ENCODE measurements at regions not wholly inside any gene's neighbourhood (a gene's known extent, or its start where the extent isn't known, plus 50 kb on each side); places are given as distances from the start of the nearest gene placed in this dataset.
A peak's percentile ranks its signal among the peaks of the same experiment; 100 is the strongest.
"Not testable (repeated sequence)": the region's sequence is repeated elsewhere in the genome, so short reads cannot be mapped to it uniquely, and the experiment has no call there.

DNA sequence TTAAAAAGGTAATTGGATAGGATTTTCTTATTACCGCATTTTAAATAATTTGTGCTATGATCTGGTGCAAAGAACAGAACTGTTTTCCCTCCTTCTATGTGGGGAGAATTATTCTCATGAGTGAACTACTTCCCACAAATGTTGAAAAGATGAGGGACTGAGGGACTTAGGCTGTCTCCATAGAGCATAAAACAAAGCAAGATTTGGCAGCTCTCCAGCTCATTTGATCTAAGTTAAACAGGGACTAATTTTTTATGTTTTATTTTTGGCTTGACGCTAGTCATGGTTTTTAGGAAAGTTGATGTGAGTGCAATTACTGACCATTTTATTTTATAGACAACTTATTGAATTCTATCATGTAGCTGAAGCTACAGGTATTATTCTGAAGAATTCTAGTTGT is 362.3 kb downstream of the HLX start:
- H3K4me3 ChIP-seq (ENCODE audit: low read depth, low read length) = no peak overlapping the region
- no peak for DNase-seq (ENCODE audit: low read depth)
- TF ChIP-seq, protein P1, sequence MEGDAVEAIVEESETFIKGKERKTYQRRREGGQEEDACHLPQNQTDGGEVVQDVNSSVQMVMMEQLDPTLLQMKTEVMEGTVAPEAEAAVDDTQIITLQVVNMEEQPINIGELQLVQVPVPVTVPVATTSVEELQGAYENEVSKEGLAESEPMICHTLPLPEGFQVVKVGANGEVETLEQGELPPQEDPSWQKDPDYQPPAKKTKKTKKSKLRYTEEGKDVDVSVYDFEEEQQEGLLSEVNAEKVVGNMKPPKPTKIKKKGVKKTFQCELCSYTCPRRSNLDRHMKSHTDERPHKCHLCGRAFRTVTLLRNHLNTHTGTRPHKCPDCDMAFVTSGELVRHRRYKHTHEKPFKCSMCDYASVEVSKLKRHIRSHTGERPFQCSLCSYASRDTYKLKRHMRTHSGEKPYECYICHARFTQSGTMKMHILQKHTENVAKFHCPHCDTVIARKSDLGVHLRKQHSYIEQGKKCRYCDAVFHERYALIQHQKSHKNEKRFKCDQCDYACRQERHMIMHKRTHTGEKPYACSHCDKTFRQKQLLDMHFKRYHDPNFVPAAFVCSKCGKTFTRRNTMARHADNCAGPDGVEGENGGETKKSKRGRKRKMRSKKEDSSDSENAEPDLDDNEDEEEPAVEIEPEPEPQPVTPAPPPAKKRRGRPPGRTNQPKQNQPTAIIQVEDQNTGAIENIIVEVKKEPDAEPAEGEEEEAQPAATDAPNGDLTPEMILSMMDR (IDR thresholded peaks at IDR 0.05; ENCODE audit: insufficient read depth, low read length) = no peak

DNA sequence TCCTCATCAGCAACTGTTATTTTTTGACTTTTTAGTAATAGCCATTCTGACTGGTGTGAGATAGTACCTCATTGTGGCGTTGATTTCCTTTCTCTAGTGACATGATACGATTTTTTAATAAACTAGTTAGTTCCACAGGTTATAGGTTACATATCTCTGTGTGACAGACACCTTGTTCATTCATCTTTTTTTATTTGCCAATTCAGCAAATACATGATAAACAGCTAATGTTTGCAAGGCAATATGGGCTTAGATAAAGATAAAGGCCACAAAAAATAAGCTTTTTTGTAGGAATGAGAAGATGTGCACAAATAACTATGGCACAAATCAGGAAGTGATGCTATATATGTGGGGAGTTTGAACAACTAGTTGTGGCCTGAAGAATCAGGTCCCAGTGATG is 366.8 kb downstream of the HLX start:
- TF ChIP-seq, protein P1 (IDR thresholded peaks at IDR 0.05; ENCODE audit: insufficient read depth, low read length) = no peak
- no peak overlapping the region for H3K4me3 ChIP-seq (ENCODE audit: low read depth, low read length)
- DNase-seq (ENCODE audit: low read depth) = no peak

DNA sequence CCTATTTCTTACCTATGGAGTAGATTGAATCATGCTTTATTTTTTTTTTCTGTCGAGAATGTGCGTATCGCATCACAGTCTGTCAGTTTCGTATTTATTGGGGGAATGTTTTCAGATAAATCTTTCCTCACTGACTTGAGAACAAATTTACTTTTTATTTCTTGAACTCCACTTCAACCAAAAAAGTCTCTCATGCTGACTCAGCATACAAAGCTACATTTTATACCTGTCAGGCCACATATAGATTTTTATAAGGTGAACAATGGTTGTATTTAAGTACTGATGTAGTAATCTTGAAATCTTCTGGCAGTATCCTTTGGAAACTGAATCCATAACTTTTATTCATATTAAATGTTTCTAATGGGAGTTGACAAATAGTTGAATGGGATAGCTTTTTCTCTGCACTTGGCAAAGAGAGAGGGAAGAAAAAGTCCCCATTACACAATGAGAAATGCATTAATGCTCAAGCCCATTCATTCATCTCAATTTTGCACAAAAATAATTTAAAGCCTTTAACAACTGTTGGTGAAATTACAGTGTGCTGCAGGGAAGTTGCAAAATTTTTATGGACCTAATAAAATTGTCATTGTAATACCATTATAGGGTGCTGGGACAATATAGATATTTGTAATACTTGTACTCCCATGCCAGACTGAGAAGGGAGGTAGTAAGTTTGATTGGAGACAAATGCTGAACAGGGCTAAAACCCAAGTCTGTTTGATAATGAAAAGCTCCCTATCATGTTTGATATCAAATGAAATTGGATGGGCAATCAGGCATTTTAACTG is 367.6 kb downstream of the HLX start:
- TF ChIP-seq, protein P1 (IDR thresholded peaks at IDR 0.05; ENCODE audit: insufficient read depth, low read length) = no peak
- H3K4me3 ChIP-seq (ENCODE audit: low read depth, low read length) = no peak overlapping the region
- no peak for DNase-seq (ENCODE audit: low read depth)

DNA sequence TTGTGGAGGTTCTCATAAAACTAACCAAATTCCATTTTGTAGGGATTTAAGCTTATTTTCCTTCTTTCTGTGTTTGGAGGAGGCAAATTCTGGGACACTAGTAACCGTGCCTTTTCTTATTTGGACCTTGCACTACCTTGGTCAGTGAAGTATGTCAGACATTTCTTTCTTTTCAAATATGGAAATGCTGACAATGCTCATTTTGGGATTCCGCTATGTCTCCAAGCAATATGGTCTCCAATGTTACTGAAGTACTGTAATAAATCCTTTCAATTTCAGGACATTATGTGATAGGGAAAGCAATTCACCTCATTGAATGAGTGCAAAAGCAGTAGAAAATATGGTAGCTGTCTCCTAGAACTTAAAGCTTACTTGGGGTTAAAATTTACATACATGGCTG is 372.3 kb downstream of the HLX start:
- DNase-seq (ENCODE audit: low read depth) = no peak
- no peak overlapping the region for H3K4me3 ChIP-seq (ENCODE audit: low read depth, low read length)
- TF ChIP-seq, protein P1 (IDR thresholded peaks at IDR 0.05; ENCODE audit: insufficient read depth, low read length) = no peak

DNA sequence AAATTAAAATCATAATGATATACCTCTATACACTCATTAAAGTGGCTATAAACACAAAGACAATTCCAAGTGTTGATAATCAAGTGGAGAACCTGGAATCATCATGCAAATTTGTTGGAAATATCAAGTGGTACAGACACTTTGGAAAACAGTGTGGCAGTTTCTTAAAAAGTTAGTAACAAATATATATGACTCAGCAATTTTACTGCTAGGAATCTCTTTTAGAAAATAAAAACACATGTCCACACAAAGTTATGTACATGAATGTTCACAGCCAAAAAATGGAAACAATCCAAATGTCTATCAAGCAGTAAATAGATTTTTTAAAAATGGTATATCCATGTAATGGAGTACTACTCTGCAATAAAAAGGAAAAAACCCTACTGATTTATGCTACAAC is 375.6 kb downstream of the HLX start:
- no peak overlapping the region for H3K4me3 ChIP-seq (ENCODE audit: low read depth, low read length)
- TF ChIP-seq, protein P1 (IDR thresholded peaks at IDR 0.05; ENCODE audit: insufficient read depth, low read length) = no peak
- no peak for DNase-seq (ENCODE audit: low read depth)

DNA sequence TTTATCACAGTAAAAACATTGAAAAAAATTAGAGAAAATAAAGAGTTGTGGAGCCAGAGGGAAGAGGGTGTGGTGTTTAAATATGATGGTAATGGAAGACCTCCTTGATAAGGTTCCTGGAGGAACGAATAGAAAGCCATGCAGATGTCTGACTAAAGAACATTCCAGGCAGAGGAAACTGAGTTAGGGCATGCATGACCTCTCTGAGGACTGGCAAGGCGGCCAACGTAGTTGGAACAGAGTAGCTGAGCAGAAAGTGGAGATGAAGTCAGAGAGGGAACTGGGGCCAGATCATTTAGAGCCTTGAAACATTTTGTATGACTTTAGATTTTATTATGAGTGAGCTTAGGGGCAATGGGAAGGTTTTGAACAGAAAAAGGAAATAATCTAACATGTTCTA is 377.5 kb downstream of the HLX start:
- TF ChIP-seq, protein P1 (IDR thresholded peaks at IDR 0.05; ENCODE audit: insufficient read depth, low read length) = no peak
- DNase-seq (ENCODE audit: low read depth) = peak; percentile 0
- no peak overlapping the region for H3K4me3 ChIP-seq (ENCODE audit: low read depth, low read length)

DNA sequence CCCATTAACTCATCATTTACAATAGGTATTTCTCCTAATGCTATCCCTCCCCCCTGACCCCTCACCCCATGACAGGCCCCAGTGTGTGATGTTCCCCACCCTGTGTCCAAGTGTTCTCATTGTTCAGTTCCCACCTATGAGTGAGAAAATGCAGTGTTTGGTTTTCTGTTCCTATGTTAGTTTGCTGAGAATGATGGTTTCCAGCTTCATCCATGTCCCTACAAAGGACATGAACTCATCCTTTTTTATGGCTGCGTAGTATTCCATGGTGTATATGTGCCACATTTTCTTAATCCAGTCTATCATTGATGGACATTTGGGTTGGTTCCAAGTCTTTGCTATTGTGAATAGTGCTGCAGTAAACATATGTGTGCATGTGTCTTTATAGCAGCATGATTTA is 378.3 kb downstream of the HLX start:
- not testable (repeated sequence) for H3K4me3 ChIP-seq (ENCODE audit: low read depth, low read length); DNase-seq (ENCODE audit: low read depth)

DNA sequence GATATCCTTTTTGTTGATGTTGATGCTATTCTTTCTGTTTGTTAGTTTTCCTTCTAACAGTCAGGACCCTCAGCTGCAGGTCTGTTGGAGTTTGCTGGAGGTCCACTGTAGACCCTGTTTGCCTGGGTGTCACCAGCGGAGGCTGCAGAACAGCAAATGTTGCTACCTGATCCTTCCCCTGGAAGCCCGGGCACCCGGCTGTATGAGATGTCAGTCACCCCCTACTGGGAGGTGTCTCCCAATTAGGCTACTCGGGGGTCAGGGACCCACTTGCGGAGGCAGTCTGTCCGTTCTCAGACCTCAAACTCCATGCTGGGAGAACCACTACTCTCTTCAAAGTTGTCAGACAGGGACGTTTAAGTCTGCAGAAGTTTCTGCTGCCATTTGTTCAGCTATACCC is 383.4 kb downstream of the HLX start:
- DNase-seq (ENCODE audit: low read depth); H3K4me3 ChIP-seq (ENCODE audit: low read depth, low read length): not testable (repeated sequence)

Data from fibroblast of the aortic adventitia (primary cell).